H1 (cell line): ENCODE measurements at regions not wholly inside any gene's neighbourhood (a gene's known extent, or its start where the extent isn't known, plus 50 kb on each side); places are given as distances from the start of the nearest gene placed in this dataset.

ENCODE experiments used
- CBX5 ChIP-seq: fragments of 300-800, 300-1000 bp; sonication (generic); IDR thresholded peaks from 2 replicates; pipeline ENCODE4 v1.7.1; 2016; ENCODE audit warnings: antibody characterized with exemption, low read length, low read depth
- CREB1 ChIP-seq: IDR thresholded peaks from 2 replicates; pipeline ENCODE4 v1.6.1; 2012; ENCODE audit warnings: inconsistent platforms

DNA sequence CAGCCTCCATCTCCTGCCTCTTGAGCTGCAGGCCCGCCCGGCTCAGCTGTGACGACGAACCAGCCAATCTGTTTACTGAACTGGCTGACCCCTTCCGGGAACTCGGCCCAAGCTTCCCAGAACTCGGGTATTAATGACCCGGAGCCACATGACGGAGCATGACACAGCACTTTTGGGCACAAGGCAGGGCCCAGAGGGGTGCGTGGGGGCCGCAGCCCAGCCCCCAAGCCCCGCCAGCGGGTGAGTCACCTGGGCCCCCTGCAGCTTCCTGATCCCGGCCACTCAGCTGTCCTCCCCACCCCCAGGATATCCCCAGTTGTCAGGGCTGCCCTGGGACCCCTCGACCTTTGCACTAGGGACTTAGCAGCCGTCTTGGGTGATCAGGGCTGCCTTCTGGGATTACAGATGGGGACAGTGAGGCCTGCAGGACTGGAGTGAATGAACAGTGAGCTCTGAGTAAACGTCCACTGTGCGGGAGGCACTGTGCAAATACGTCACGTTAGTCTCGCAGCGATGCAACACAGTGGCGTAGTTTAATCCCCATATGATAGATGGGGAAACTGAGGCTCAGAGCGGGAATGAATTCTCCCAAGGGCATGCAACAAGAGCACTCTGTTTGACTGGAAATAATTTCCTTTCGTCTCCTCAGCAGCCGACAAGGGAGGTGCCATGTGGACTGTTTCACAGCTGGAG, 102.1 kb downstream of the CEBPB start (continued):
- TF ChIP-seq CBX5: no peak
- TF ChIP-seq CREB1: no peak
